SK-N-MC (cell line): ENCODE measurements at regions not wholly inside any gene's neighbourhood (a gene's known extent, or its start where the extent isn't known, plus 50 kb on each side); places are given as distances from the start of the nearest gene placed in this dataset.
"Not testable (repeated sequence)": the region's sequence is repeated elsewhere in the genome, so short reads cannot be mapped to it uniquely, and the experiment has no call there.

ENCODE experiments used
- DNase-seq: peaks from one replicate; pipeline ENCODE4 v3.0.0-alpha.2; 2011; ENCODE audit warnings: low read depth, low spot score
- H3K27ac ChIP-seq: fragments of 200-600 bp; sonication (generic); 2 replicates; pipeline ENCODE4 v1.5.1; 2016; ENCODE audit warnings: mixed run types
- H3K36me3 ChIP-seq: fragments of 200-600 bp; sonication (generic); 2 replicates; pipeline ENCODE4 v1.6.1; 2017; ENCODE audit warnings: antibody characterized with exemption, low read length, mixed read lengths; ENCODE audit not compliant: insufficient read depth
- H3K4me3 ChIP-seq: fragments of 200-600 bp; sonication (generic); 2 replicates; pipeline ENCODE4 v1.5.1; 2016
- H3K9ac ChIP-seq: fragments of 200-600 bp; sonication (generic); 2 replicates; pipeline ENCODE4 v1.8.0; 2017; ENCODE audit warnings: mixed run types, mixed read lengths; ENCODE audit not compliant: insufficient read length
- H3K9me3 ChIP-seq: fragments of 200-600 bp; sonication (generic); 2 replicates; pipeline ENCODE4 v1.6.1; 2017; ENCODE audit warnings: low read depth, mild to moderate bottlenecking, antibody characterized with exemption, low read length, moderate library complexity, mixed read lengths
- EZH2 ChIP-seq: fragments of 200-600 bp; sonication (generic); IDR thresholded peaks from one replicate; pipeline ENCODE4 v1.6.1; 2017; ENCODE audit warnings: antibody characterized with exemption
- FOXP2 ChIP-seq: optimal IDR thresholded peaks from 2 replicates; pipeline ENCODE3; 2011; ENCODE audit warnings: mild to moderate bottlenecking, moderate library complexity; ENCODE audit not compliant: insufficient read depth; ENCODE audit errors: extremely low read length, control extremely low read depth
- POLR2AphosphoS5 ChIP-seq: IDR thresholded peaks from 2 replicates; pipeline ENCODE4 v1.6.1; 2012; ENCODE audit warnings: mild to moderate bottlenecking, low read depth, low read length, borderline replicate concordance

DNA sequence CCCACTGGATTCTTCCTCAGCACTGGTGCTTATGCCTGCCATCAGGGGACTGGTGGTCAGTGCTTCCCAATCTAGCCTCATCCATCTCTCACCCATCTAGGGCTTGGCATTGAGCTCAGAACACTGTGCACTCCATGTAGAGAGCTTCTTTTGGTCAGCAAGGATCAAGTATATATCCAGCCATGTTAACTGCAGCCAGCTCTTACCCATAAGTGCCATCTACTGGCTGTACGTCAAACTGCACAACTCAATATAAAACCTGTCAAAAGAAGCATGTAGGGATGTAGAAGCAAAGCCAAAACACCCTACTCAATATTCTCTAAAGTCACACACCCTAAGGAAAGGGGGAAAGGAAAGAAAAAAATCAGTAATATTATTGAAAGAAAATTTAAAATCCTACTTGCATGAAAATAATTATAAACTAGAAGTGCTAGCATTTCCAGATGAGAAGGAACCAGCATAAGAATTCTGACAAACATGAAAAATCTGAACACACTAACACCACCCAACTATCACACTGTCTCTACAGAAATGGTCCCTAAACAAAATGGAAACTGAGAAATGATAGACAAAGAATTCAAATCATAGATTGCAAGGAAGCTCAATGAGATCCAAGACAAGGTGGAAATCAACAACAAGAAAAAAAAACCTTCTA, 531.1 kb upstream of the STEAP1 start:
- Histone ChIP-seq H3K27ac (no peak overlapping the region), H3K36me3 (no peaks in the 10 kb centered on the region), H3K9me3 (no peaks in the 10 kb centered on the region), H3K4me3 (no peak overlapping the region), H3K9ac (no peak overlapping the region)
- TF ChIP-seq FOXP2, result no peak
- TF ChIP-seq EZH2, result no peak
- TF ChIP-seq POLR2AphosphoS5, result no peak
- DNase-seq, result peak; percentile 5

DNA sequence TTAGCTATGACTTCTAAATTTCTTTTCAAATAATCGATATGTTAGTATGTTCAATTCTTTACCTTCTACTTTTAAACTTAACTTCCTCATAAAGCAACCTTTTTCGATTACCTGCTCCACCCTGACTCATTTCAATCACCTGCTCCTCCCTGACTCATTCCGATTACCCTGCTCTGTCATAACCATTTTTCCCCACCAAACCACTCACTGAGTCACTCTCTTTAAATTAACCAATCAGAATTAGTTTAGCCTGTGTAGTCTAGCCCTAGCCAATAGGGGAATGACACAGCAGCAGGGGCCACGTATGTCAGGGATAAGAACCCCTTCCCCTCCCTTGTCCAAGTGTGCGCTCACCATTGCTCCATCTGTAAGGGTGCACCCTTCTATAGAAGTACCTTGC, 530.1 kb upstream of the STEAP1 start:
- not testable (repeated sequence) for H3K27ac ChIP-seq, H3K9ac ChIP-seq, DNase-seq, H3K9me3 ChIP-seq, H3K4me3 ChIP-seq, H3K36me3 ChIP-seq

- Histone ChIP-seq H3K9me3 (no peaks in the 10 kb centered on the region), H3K27ac (no peak overlapping the region), H3K9ac (no peak overlapping the region), H3K4me3 (no peak overlapping the region), H3K36me3 (no peaks in the 10 kb centered on the region)
- DNase-seq, result no peak
- no peak for TF ChIP-seq FOXP2
- no peak for TF ChIP-seq POLR2AphosphoS5
- no peak for TF ChIP-seq EZH2
These were observed 505.8 kb upstream of the STEAP1 start for GRCh38 chr7:89648509-89648908.

GRCh38 chr7:89655946-89656345, 498.3 kb upstream of the STEAP1 start:
- no peak overlapping the region for H3K9ac ChIP-seq
- no peaks in the 10 kb centered on the region for H3K9me3 ChIP-seq
- no peak for DNase-seq
- H3K36me3 ChIP-seq, result no peaks in the 10 kb centered on the region
- no peak overlapping the region for H3K4me3 ChIP-seq
- no peak overlapping the region for H3K27ac ChIP-seq
- TF ChIP-seq FOXP2 (no peak), POLR2AphosphoS5 (no peak), EZH2 (no peak)

GRCh38 chr7:89661876-89662275, 492.4 kb upstream of the STEAP1 start:
- Histone ChIP-seq H3K9ac (no peak overlapping the region), H3K9me3 (no peaks in the 10 kb centered on the region), H3K4me3 (no peak overlapping the region), H3K36me3 (no peaks in the 10 kb centered on the region), H3K27ac (no peak overlapping the region)
- no peak for TF ChIP-seq POLR2AphosphoS5
- no peak for TF ChIP-seq EZH2
- TF ChIP-seq FOXP2, result no peak
- no peak for DNase-seq

- TF ChIP-seq POLR2AphosphoS5 (no peak), EZH2 (no peak), FOXP2 (no peak)
These were observed 488.0 kb upstream of the STEAP1 start for GRCh38 chr7:89666136-89666835.

GRCh38 chr7:89680161-89680560, 474.1 kb upstream of the STEAP1 start:
- Histone ChIP-seq H3K27ac (no peak overlapping the region), H3K9ac (no peak overlapping the region), H3K9me3 (no peaks in the 10 kb centered on the region; the same call in 1 of the 2 replicates), H3K4me3 (no peak overlapping the region), H3K36me3 (no peaks in the 10 kb centered on the region)
- DNase-seq, result no peak
- TF ChIP-seq EZH2, result no peak
- no peak for TF ChIP-seq FOXP2
- TF ChIP-seq POLR2AphosphoS5, result no peak

More at GRCh38 chr7:89666136-89666835, 488.0 kb upstream of the STEAP1 start:
- Histone ChIP-seq H3K27ac (no peak overlapping the region), H3K9ac (no peak overlapping the region), H3K36me3 (no peaks in the 10 kb centered on the region), H3K4me3 (no peak overlapping the region), H3K9me3 (no peaks in the 10 kb centered on the region)
- DNase-seq, result no peak

GRCh38 chr7:89681448-89681847, 472.8 kb upstream of the STEAP1 start:
- no peak for TF ChIP-seq EZH2
- no peak for TF ChIP-seq POLR2AphosphoS5
- TF ChIP-seq FOXP2, result no peak
- H3K36me3 ChIP-seq, result no peaks in the 10 kb centered on the region
- DNase-seq, result no peak
- H3K9me3 ChIP-seq, result no peaks in the 10 kb centered on the region; the same call in 1 of the 2 replicates
- no peak overlapping the region for H3K9ac ChIP-seq
- H3K4me3 ChIP-seq, result no peak overlapping the region
- no peak overlapping the region for H3K27ac ChIP-seq

- no peak for DNase-seq
- H3K27ac ChIP-seq, result no peak overlapping the region
- no peaks in the 10 kb centered on the region; the same call in 1 of the 2 replicates for H3K9me3 ChIP-seq
- no peak overlapping the region for H3K9ac ChIP-seq
- TF ChIP-seq FOXP2 (no peak), EZH2 (no peak), POLR2AphosphoS5 (no peak)
- no peaks in the 10 kb centered on the region for H3K36me3 ChIP-seq
- no peak overlapping the region for H3K4me3 ChIP-seq
These were observed 469.0 kb upstream of the STEAP1 start for GRCh38 chr7:89685287-89685686.
